IMR-90 (cell line): ENCODE measurements at regions not wholly inside any gene's neighbourhood (a gene's known extent, or its start where the extent isn't known, plus 50 kb on each side); places are given as distances from the start of the nearest gene placed in this dataset.

Experiments
- ATAC-seq: fragments of 200-7000 bp; cut with Tn5 transposase; 2 replicates; pipeline ENCODE4 v1.9.1; 2020; ENCODE audit warnings: low read depth, mild to moderate bottlenecking, moderate library complexity
- BruUV-seq: library from RNA; stranded (reverse); fragments of 400-500 nt; replicated peaks from 2 replicates; lab custom pipeline; 2021; lab: Mats Ljungman, UMichigan
- CTCF ChIA-PET: fragments of 300-600 bp; formaldehyde crosslinking; extraction: SDS; loops from one replicate; lab custom pipeline; 2021; ENCODE audit warnings: antibody characterized with exemption; lab: Yijun Ruan, JAX
- POLR2A ChIA-PET: fragments of 300-600 bp; sonication (Branson Sonifier 250); formaldehyde crosslinking; loops from one replicate; lab custom pipeline; 2022; ENCODE audit warnings: antibody characterized with exemption; ENCODE audit not compliant: unreplicated experiment; lab: Charles Lee
- DNase-seq: peaks from one replicate; pipeline ENCODE4 v3.0.0; 2013
- H2AFZ ChIP-seq: replicated peaks from 2 replicates; pipeline ENCODE3; 2013; ENCODE audit warnings: low read length, mild to moderate bottlenecking; ENCODE audit not compliant: poor library complexity
- H2AK5ac ChIP-seq: 2 replicates; pipeline ENCODE4 v1.6.1; 2013; ENCODE audit warnings: low read depth, low read length, inconsistent platforms
- H2AK9ac ChIP-seq: replicated peaks from 2 replicates; pipeline ENCODE3; 2013; ENCODE audit warnings: mild to moderate bottlenecking, low read depth, low read length, moderate library complexity; ENCODE audit not compliant: poor library complexity
- H2BK120ac ChIP-seq: 2 replicates; pipeline ENCODE4 v1.6.1; 2013; ENCODE audit warnings: low read depth, low read length, inconsistent platforms
- H2BK15ac ChIP-seq: 3 replicates; pipeline ENCODE4 v1.6.1; 2013; ENCODE audit warnings: low read depth, low read length, inconsistent platforms
- H2BK20ac ChIP-seq: 2 replicates; pipeline ENCODE4 v1.6.1; 2013; ENCODE audit warnings: low read depth, mild to moderate bottlenecking, inconsistent platforms, low read length, moderate library complexity
- H2BK5ac ChIP-seq: 2 replicates; pipeline ENCODE4 v1.6.1; 2013; ENCODE audit warnings: mild to moderate bottlenecking, low read depth, low read length, inconsistent platforms; ENCODE audit not compliant: poor library complexity, severe bottlenecking
- H3K14ac ChIP-seq: replicated peaks from 2 replicates; pipeline ENCODE4 v1.6.1; 2013; ENCODE audit warnings: low read depth, low read length, inconsistent platforms
- H3K18ac ChIP-seq: 2 replicates; pipeline ENCODE4 v1.6.1; 2013; ENCODE audit warnings: low read depth, low read length, control low read depth
- H3K23ac ChIP-seq: 2 replicates; pipeline ENCODE4 v1.6.1; 2013; ENCODE audit warnings: low read depth, low read length, inconsistent platforms
- H3K27ac ChIP-seq: 2 replicates; pipeline ENCODE4 v1.5.1; 2013; ENCODE audit warnings: mild to moderate bottlenecking, control low read depth, low read length; ENCODE audit not compliant: insufficient read depth
- H3K27me3 ChIP-seq: 2 replicates; pipeline ENCODE4 v1.6.1; 2013; ENCODE audit warnings: low read length; ENCODE audit not compliant: control insufficient read depth, insufficient read depth
- H3K36me3 ChIP-seq: 2 replicates; pipeline ENCODE4 v1.6.1; 2013; ENCODE audit warnings: low read length, mixed read lengths; ENCODE audit not compliant: control insufficient read depth, insufficient read depth
- H3K4ac ChIP-seq: 2 replicates; pipeline ENCODE4 v1.6.1; 2013; ENCODE audit warnings: low read depth, low read length, inconsistent platforms
- H3K4me1 ChIP-seq: 2 replicates; pipeline ENCODE4 v1.6.1; 2013; ENCODE audit warnings: low read length, mixed read lengths; ENCODE audit not compliant: control insufficient read depth, insufficient read depth
- H3K4me2 ChIP-seq: 2 replicates; pipeline ENCODE4 v1.6.1; 2013; ENCODE audit warnings: low read depth, mild to moderate bottlenecking, control low read depth, low read length, moderate library complexity
- H3K4me3 ChIP-seq: 2 replicates; pipeline ENCODE4 v1.5.1; 2013; ENCODE audit warnings: low read depth, mild to moderate bottlenecking, control low read depth, low read length, moderate library complexity; ENCODE audit not compliant: insufficient read depth
- H3K56ac ChIP-seq: 2 replicates; pipeline ENCODE4 v1.6.1; 2013; ENCODE audit warnings: low read length, inconsistent platforms; ENCODE audit not compliant: insufficient read depth; ENCODE audit errors: extremely low read depth
- H3K79me1 ChIP-seq, 2 experiments: 2 replicates each; pipeline ENCODE4 v1.6.1; 2013; ENCODE audit warnings: low read length in 2 of 2, inconsistent platforms in 1 of 2, low read depth in 1 of 2
- H3K9ac ChIP-seq: 2 replicates; pipeline ENCODE4 v1.6.1; 2013; ENCODE audit warnings: low read depth, low read length, control low read depth
- H3K9me1 ChIP-seq: 2 replicates; pipeline ENCODE4 v1.6.1; 2013; ENCODE audit warnings: low read length, inconsistent platforms; ENCODE audit not compliant: insufficient read depth
- H3K9me3 ChIP-seq: 2 replicates; pipeline ENCODE4 v1.6.1; 2013; ENCODE audit warnings: low read length; ENCODE audit not compliant: control insufficient read depth, insufficient read depth
- H4K20me1 ChIP-seq: 2 replicates; pipeline ENCODE4 v1.6.1; 2013; ENCODE audit warnings: low read length, inconsistent platforms; ENCODE audit not compliant: insufficient read depth
- H4K5ac ChIP-seq: 2 replicates; pipeline ENCODE4 v1.6.1; 2013; ENCODE audit warnings: mild to moderate bottlenecking, low read depth, low read length, control low read depth
- H4K8ac ChIP-seq, 2 experiments: 2 replicates each; pipeline ENCODE4 v1.6.1; 2013; ENCODE audit warnings: low read depth in 2 of 2, low read length in 2 of 2, control low read depth in 1 of 2, inconsistent platforms in 1 of 2
- H4K91ac ChIP-seq: 2 replicates; pipeline ENCODE4 v1.6.1; 2013; ENCODE audit warnings: low read depth, low read length, inconsistent platforms; ENCODE audit not compliant: insufficient read depth
- BHLHE40 ChIP-seq: fragments of 150-350 bp; IDR thresholded peaks from 2 replicates; pipeline ENCODE4 v1.6.1; 2016; ENCODE audit warnings: mild to moderate bottlenecking, low read depth, low read length
- CEBPB ChIP-seq: IDR thresholded peaks from 2 replicates; pipeline ENCODE4 v1.6.1; 2012; ENCODE audit warnings: low read depth, low read length, improper control_type of control experiment
- FOS ChIP-seq: fragments of 150-350 bp; IDR thresholded peaks from 2 replicates; pipeline ENCODE4 v1.6.1; 2016; ENCODE audit warnings: low read depth, low read length
- MAZ ChIP-seq: IDR thresholded peaks from 2 replicates; pipeline ENCODE4 v1.6.1; 2012; ENCODE audit warnings: low read depth, mild to moderate bottlenecking, low read length, improper control_type of control experiment, moderate library complexity, borderline replicate concordance
- RAD21 ChIP-seq: IDR thresholded peaks from 2 replicates; pipeline ENCODE4 v1.6.1; 2012; ENCODE audit warnings: low read length, improper control_type of control experiment
- RCOR1 ChIP-seq: IDR thresholded peaks from 2 replicates; pipeline ENCODE4 v1.6.1; 2012; ENCODE audit warnings: mild to moderate bottlenecking, low read length, improper control_type of control experiment; ENCODE audit not compliant: insufficient replicate concordance
- SMC3 ChIP-seq: fragments of 150-350 bp; IDR thresholded peaks from 2 replicates; pipeline ENCODE4 v1.6.1; 2016; ENCODE audit warnings: low read depth, mild to moderate bottlenecking, antibody characterized with exemption, low read length, moderate library complexity
- WGBS, 2 experiments: methylation state at CpG; one replicate each; pipeline versions ENCODE4 v1.1.5 to v1.1.7; 2013; ENCODE audit warnings: missing lambda C conversion rate in 2 of 2; ENCODE audit not compliant: insufficient read length in 1 of 2; ENCODE audit errors: extremely low coverage in 2 of 2; 5-methylcytosine and 5-hydroxymethylcytosine counted together
- dilution Hi-C: fragments of 300-500 bp; cut with HindIII; formaldehyde crosslinking; loops from one replicate; pipeline ENCODE4 v1.14.3; 2018; ENCODE audit warnings: low sequenced_read_pairs; ENCODE audit not compliant: unreplicated experiment
- in situ Hi-C: fragments of 300-500 bp; cut with MboI; formaldehyde crosslinking; loops from 3 replicates; pipeline ENCODE4 v1.14.3; 2019; ENCODE audit warnings: low sequenced_read_pairs, inconsistent platforms, mixed read lengths
- intact Hi-C: fragments of 100-400 bp; cut with micrococcal nuclease; formaldehyde crosslinking; loops from 2 replicates; pipeline ENCODE4 v1.10.0; 2022
- TF ChIP-seq, protein P1 (sequence below): fragments of 150-350 bp; IDR thresholded peaks from 2 replicates; pipeline ENCODE4 v1.6.1; 2017; ENCODE audit warnings: mild to moderate bottlenecking, antibody characterized with exemption, low read length, low read depth

DNA sequence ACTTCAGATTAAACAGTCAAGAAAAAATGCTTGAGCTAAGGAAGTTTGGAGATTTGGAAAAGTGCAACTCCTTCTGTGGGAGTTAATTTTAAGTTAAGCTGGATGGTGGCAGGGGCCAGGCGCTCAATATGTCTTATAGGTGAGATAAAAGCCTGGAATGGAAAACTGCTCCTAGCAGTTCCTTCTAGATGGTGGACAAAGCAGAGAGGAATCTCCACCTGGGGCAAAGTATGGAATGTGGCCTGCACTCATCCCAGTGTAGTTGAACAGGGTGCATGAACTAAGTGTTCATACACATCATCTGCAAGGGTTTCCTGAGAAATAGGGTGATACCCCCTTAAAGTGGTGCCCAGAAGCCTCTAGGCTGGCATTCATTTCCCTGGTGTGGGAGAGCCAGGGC lies 227.1 kb downstream of the FGF13 start:
- no peak overlapping the region for H2AK9ac ChIP-seq
- no TSS peak for BruUV-seq
- H4K20me1 ChIP-seq: no peaks in the 10 kb centered on the region
- no peak overlapping the region for H2AFZ ChIP-seq
- dilution Hi-C loops: no loop called here
- H3K4me1 ChIP-seq: no peaks in the 10 kb centered on the region
- intact Hi-C loops: no loop called here
- H3K4me2 ChIP-seq: no peak overlapping the region
- H3K56ac ChIP-seq: no peak overlapping the region
- no peak overlapping the region for H3K4ac ChIP-seq
- no peak overlapping the region for H4K8ac ChIP-seq
- no peak overlapping the region for H2BK5ac ChIP-seq
- no peak overlapping the region for H4K5ac ChIP-seq
- no peak overlapping the region for H4K91ac ChIP-seq
- ATAC-seq: no peak
- no peak overlapping the region for H2BK15ac ChIP-seq
- no peak overlapping the region for H3K9ac ChIP-seq
- in situ Hi-C loops: no loop called here
- no peak overlapping the region for H3K27ac ChIP-seq
- H3K79me1 ChIP-seq: no peaks in the 10 kb centered on the region
- H3K36me3 ChIP-seq: no peaks in the 10 kb centered on the region
- H2AK5ac ChIP-seq: no peak overlapping the region
- CTCF ChIA-PET: no interaction called here
- no peak for DNase-seq
- POLR2A ChIA-PET: no interaction called here
- H3K14ac ChIP-seq: no peak overlapping the region
- H3K4me3 ChIP-seq: no peak overlapping the region
- no peak for TF ChIP-seq FOS
- TF ChIP-seq MAZ: no peak
- TF ChIP-seq RAD21: no peak
- no peak for TF ChIP-seq RCOR1
- TF ChIP-seq, protein P1, sequence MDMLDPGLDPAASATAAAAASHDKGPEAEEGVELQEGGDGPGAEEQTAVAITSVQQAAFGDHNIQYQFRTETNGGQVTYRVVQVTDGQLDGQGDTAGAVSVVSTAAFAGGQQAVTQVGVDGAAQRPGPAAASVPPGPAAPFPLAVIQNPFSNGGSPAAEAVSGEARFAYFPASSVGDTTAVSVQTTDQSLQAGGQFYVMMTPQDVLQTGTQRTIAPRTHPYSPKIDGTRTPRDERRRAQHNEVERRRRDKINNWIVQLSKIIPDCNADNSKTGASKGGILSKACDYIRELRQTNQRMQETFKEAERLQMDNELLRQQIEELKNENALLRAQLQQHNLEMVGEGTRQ: no peak
- no peak for TF ChIP-seq CEBPB
- TF ChIP-seq SMC3: no peak
- TF ChIP-seq BHLHE40: no peak
- peaks cover 5% of the 10 kb centered on the region; the same call in 1 of the 2 replicates for H3K9me3 ChIP-seq
- WGBS, 2 experiments: 17% methylated on average over 1 of the region's 1 CpG; no CpG with 5 or more reads in 1 of the 2 experiments
- no peak overlapping the region for H2BK20ac ChIP-seq
- H2BK120ac ChIP-seq: no peak overlapping the region
- no peak overlapping the region for H3K23ac ChIP-seq
- no peaks in the 10 kb centered on the region for H3K9me1 ChIP-seq
- H3K18ac ChIP-seq: no peak overlapping the region
- no peaks in the 10 kb centered on the region for H3K27me3 ChIP-seq
